ENCODE measurements at regions not wholly inside any gene's neighbourhood (a gene's known extent, or its start where the extent isn't known, plus 50 kb on each side); places are given as distances from the start of the nearest gene placed in this dataset.
"Not testable (repeated sequence)": the region's sequence is repeated elsewhere in the genome, so short reads cannot be mapped to it uniquely, and the experiment has no call there.

GRCh38 chr12:114030451-114030850 lies 64.3 kb upstream of the RBM19 start:
- Histone ChIP-seq H3K9me3 (no peaks in the 10 kb centered on the region; the same call in 1 of the 2 replicates), H3K4me1 (no peaks in the 10 kb centered on the region), H3K27me3 (peaks cover 12% of the 10 kb centered on the region), H3K4me3 (ENCODE audit: low read depth, low read length) (no peak overlapping the region), H3K36me3 (no peaks in the 10 kb centered on the region)
- DNase-seq: no peak
- TF ChIP-seq CTCF (IDR thresholded peaks at IDR 0.05; ENCODE audit: low read depth, low read length): no peak

GRCh38 chr12:114026805-114027204 lies 60.7 kb upstream of the RBM19 start:
- no peak for DNase-seq
- TF ChIP-seq CTCF (IDR thresholded peaks at IDR 0.05; ENCODE audit: low read depth, low read length): no peak

GRCh38 chr12:114025935-114026334 lies 59.8 kb upstream of the RBM19 start:
- Histone ChIP-seq H3K4me3 (ENCODE audit: low read depth, low read length) (no peak overlapping the region), H3K9me3 (no peaks in the 10 kb centered on the region; the same call in 1 of the 2 replicates)
- no peak for TF ChIP-seq CTCF (IDR thresholded peaks at IDR 0.05; ENCODE audit: low read depth, low read length)

More at GRCh38 chr12:114026805-114027204, 60.7 kb upstream of the RBM19 start:
- H3K9me3 ChIP-seq: no peaks in the 10 kb centered on the region; the same call in 1 of the 2 replicates
- no peaks in the 10 kb centered on the region for H3K36me3 ChIP-seq
- H3K27me3 ChIP-seq: peaks cover 6% of the 10 kb centered on the region
- H3K4me3 ChIP-seq (ENCODE audit: low read depth, low read length): no peak overlapping the region
- H3K4me1 ChIP-seq: no peaks in the 10 kb centered on the region

GRCh38 chr12:114022081-114022480 lies 56.0 kb upstream of the RBM19 start:
- not testable (repeated sequence) for H3K27me3 ChIP-seq; H3K4me3 ChIP-seq (ENCODE audit: low read depth, low read length); H3K36me3 ChIP-seq; H3K4me1 ChIP-seq; H3K9me3 ChIP-seq; DNase-seq

More at GRCh38 chr12:114025935-114026334, 59.8 kb upstream of the RBM19 start:
- no peak for DNase-seq
- no peaks in the 10 kb centered on the region for H3K4me1 ChIP-seq
- peaks cover 3% of the 10 kb centered on the region; the same call in 1 of the 2 replicates for H3K27me3 ChIP-seq
- no peaks in the 10 kb centered on the region for H3K36me3 ChIP-seq

GRCh38 chr12:114018669-114019068 lies 52.5 kb upstream of the RBM19 start:
- Histone ChIP-seq H3K36me3 (no peaks in the 10 kb centered on the region), H3K27me3 (peaks cover 3% of the 10 kb centered on the region; the same call in 1 of the 2 replicates), H3K9me3 (no peaks in the 10 kb centered on the region), H3K4me3 (ENCODE audit: low read depth, low read length) (no peak overlapping the region), H3K4me1 (no peaks in the 10 kb centered on the region)
- DNase-seq: no peak
- TF ChIP-seq CTCF (IDR thresholded peaks at IDR 0.05; ENCODE audit: low read depth, low read length): no peak

All from BE2C (cell line).